Fibroblast of mammary gland (primary cell): ENCODE measurements at regions not wholly inside any gene's neighbourhood (a gene's known extent, or its start where the extent isn't known, plus 50 kb on each side); places are given as distances from the start of the nearest gene placed in this dataset.

ENCODE experiments used
- DNase-seq: peaks from one replicate; pipeline ENCODE4 v3.0.0-alpha.2; 2010; ENCODE audit warnings: low read depth
- H3K4me3 ChIP-seq: 2 replicates; pipeline ENCODE4 v1.5.1; 2011; ENCODE audit warnings: low read depth, mild to moderate bottlenecking, low read length, moderate library complexity; ENCODE audit not compliant: control insufficient read depth
- CTCF ChIP-seq: conservative IDR thresholded peaks from 2 replicates; pipeline ENCODE4 v1.5.1; 2011; ENCODE audit warnings: low read depth, low read length, inconsistent platforms; ENCODE audit not compliant: control insufficient read depth, insufficient read depth

GRCh38 chr1:239826211-239826610, 265.5 kb upstream of the FMN2 start:
- TF ChIP-seq CTCF: no peak
- no peak for DNase-seq
- no peak overlapping the region for H3K4me3 ChIP-seq

GRCh38 chr1:239826736-239827135, 264.9 kb upstream of the FMN2 start:
- no peak for TF ChIP-seq CTCF
- H3K4me3 ChIP-seq: no peak overlapping the region
- DNase-seq: no peak

GRCh38 chr1:239829535-239829934, 262.1 kb upstream of the FMN2 start:
- DNase-seq: no peak
- no peak for TF ChIP-seq CTCF
- H3K4me3 ChIP-seq: no peak overlapping the region

- no peak overlapping the region for H3K4me3 ChIP-seq
- DNase-seq: no peak
- no peak for TF ChIP-seq CTCF
These were observed 259.9 kb upstream of the FMN2 start for GRCh38 chr1:239831577-239832355.

- TF ChIP-seq CTCF: no peak
- DNase-seq: no peak
These were observed 258.0 kb upstream of the FMN2 start for GRCh38 chr1:239833723-239834122.

GRCh38 chr1:239835946-239836440, 255.7 kb upstream of the FMN2 start:
- DNase-seq: no peak
- no peak for TF ChIP-seq CTCF
- H3K4me3 ChIP-seq: no peak overlapping the region

More at GRCh38 chr1:239833723-239834122, 258.0 kb upstream of the FMN2 start:
- H3K4me3 ChIP-seq: no peak overlapping the region
